Tibial nerve (tissue), 4 donors: ENCODE measurements at regions not wholly inside any gene's neighbourhood (a gene's known extent, or its start where the extent isn't known, plus 50 kb on each side); places are given as distances from the start of the nearest gene placed in this dataset.

ENCODE experiments used
- EP300 ChIP-seq, 2 donors: sonication (generic); formaldehyde crosslinking; IDR thresholded peaks; one replicate each; pipeline ENCODE4 v1.6.1; 2017; ENCODE audit warnings: antibody characterized with exemption in 2 of 2, mild to moderate bottlenecking in 1 of 2
- TF ChIP-seq, protein P1 (sequence below), 5 experiments: fragments of 200-600 bp in 3 of 5; fragments of 450-650 bp in 2 of 5; sonication (generic) in 3 of 5; IDR thresholded peaks; one replicate each; pipeline ENCODE4 v1.5.1; 2016 to 2019; ENCODE audit warnings: antibody characterized with exemption in 5 of 5, mild to moderate bottlenecking in 3 of 5, moderate library complexity in 2 of 5

DNA sequence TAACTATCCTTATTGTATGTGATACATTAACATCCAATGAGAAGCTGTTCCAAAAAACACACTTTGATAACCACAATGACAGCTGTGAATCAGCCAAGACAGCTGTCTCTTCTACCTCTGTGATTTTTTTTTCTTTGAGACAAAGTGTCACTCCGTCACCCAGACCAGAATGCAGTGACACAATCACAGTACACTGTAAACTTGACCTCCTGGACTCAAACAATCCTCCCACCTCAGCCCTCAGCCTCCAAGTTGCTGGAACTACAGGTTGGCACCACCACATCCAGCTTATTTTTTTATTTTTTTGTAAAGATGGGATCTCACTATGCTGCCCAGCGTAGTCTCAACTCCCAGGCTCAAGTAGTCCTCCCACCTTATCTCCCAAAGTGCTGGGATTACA, 73.5 kb upstream of the TMCO5A start:
- TF ChIP-seq, protein P1, sequence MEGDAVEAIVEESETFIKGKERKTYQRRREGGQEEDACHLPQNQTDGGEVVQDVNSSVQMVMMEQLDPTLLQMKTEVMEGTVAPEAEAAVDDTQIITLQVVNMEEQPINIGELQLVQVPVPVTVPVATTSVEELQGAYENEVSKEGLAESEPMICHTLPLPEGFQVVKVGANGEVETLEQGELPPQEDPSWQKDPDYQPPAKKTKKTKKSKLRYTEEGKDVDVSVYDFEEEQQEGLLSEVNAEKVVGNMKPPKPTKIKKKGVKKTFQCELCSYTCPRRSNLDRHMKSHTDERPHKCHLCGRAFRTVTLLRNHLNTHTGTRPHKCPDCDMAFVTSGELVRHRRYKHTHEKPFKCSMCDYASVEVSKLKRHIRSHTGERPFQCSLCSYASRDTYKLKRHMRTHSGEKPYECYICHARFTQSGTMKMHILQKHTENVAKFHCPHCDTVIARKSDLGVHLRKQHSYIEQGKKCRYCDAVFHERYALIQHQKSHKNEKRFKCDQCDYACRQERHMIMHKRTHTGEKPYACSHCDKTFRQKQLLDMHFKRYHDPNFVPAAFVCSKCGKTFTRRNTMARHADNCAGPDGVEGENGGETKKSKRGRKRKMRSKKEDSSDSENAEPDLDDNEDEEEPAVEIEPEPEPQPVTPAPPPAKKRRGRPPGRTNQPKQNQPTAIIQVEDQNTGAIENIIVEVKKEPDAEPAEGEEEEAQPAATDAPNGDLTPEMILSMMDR (IDR thresholded peaks at IDR 0.05), result no peak
- no peak for TF ChIP-seq EP300 (IDR thresholded peaks at IDR 0.05)
